Esophagus muscularis mucosa (tissue), 4 donors: ENCODE measurements at regions not wholly inside any gene's neighbourhood (a gene's known extent, or its start where the extent isn't known, plus 50 kb on each side); places are given as distances from the start of the nearest gene placed in this dataset.

Source experiments
- DNase-seq: peaks from one replicate; pipeline ENCODE4 v3.0.0-alpha.2; 2017; ENCODE audit errors: extremely low spot score
- H3K27ac ChIP-seq, 4 donors: fragments of 200-600 bp; sonication (generic); replicated peaks in 1 of 4; 1 replicate in 3 of 4; 2 replicates in 1 of 4; pipeline ENCODE4 v1.5.1; 2016 to 2019; ENCODE audit warnings: mild to moderate bottlenecking in 1 of 4
- H3K27me3 ChIP-seq, 4 donors: fragments of 200-600 bp; sonication (generic); one replicate each; pipeline versions ENCODE4 v1.5.1 to v1.6.0; 2016 to 2019
- H3K36me3 ChIP-seq, 4 donors: fragments of 200-600 bp; sonication (generic); one replicate each; pipeline ENCODE4 v1.5.1; 2016 to 2019
- H3K4me1 ChIP-seq, 4 donors: fragments of 200-600 bp; sonication (generic); one replicate each; pipeline ENCODE4 v1.5.1; 2016 to 2019
- H3K4me3 ChIP-seq, 4 donors: fragments of 200-600 bp; sonication (generic); 1 replicate in 2 of 4; 2 replicates in 2 of 4; pipeline ENCODE4 v1.5.1; 2016 to 2019; ENCODE audit warnings: mild to moderate bottlenecking in 4 of 4, moderate library complexity in 1 of 4
- H3K9me3 ChIP-seq, 4 donors: fragments of 200-600 bp; sonication (generic); 1 replicate in 3 of 4; 2 replicates in 1 of 4; pipeline ENCODE4 v1.5.1; 2016 to 2019
- CTCF ChIP-seq, 3 experiments: fragments of 200-600 bp in 2 of 3; fragments of 450-650 bp in 1 of 3; sonication (generic) in 2 of 3; IDR thresholded peaks; one replicate each; pipeline ENCODE4 v1.5.1; 2017 to 2019; ENCODE audit warnings: antibody characterized with exemption in 3 of 3, mild to moderate bottlenecking in 2 of 3, moderate library complexity in 1 of 3
- EP300 ChIP-seq: sonication (generic); formaldehyde crosslinking; IDR thresholded peaks from one replicate; pipeline ENCODE4 v1.6.1; 2017; ENCODE audit warnings: antibody characterized with exemption
- POLR2A ChIP-seq: fragments of 450-650 bp; IDR thresholded peaks from one replicate; pipeline ENCODE4 v1.6.1; 2017; ENCODE audit warnings: antibody characterized with exemption, moderate library complexity, mild to moderate bottlenecking, low read depth
- POLR2AphosphoS5 ChIP-seq, 2 donors: sonication (generic); formaldehyde crosslinking; IDR thresholded peaks; one replicate each; pipeline ENCODE4 v1.6.1; 2017; ENCODE audit warnings: antibody characterized with exemption in 2 of 2
- WGBS: methylation state at CpG from one replicate; pipeline ENCODE4 v1.1.5; 2018; 5-methylcytosine and 5-hydroxymethylcytosine counted together
- intact Hi-C: fragments of 100-400 bp; cut with DNase I; formaldehyde crosslinking; loops from one replicate; pipeline ENCODE4 v1.15.1; 2023

DNA sequence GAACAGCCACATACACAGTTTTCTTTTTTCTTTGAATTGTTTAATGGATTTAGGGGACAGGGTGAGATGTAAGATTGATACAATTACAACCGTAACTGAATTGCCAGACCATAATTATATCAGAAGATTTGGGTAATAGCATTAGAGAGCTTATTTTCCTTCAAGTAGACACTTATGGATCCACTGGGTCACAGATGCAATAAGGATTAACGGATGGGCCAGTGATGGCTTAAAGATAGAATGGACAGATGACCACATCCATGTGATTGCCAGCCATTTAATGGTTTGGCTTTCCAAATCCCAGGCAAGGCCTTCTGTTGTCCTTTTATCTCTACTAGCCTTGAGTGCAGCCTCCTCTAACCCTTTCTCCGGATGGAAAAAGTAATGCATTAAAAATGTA is 94.7 kb upstream of the NUDT12 start:
- no peak for TF ChIP-seq POLR2A
- 91% methylated on average over 3 of the region's 3 CpGs for WGBS
- H3K9me3 ChIP-seq, result no peaks in the 10 kb centered on the region
- intact Hi-C loops, result no loop called here
- H3K36me3 ChIP-seq, result no peaks in the 10 kb centered on the region
- no peak for DNase-seq
- no peak overlapping the region for H3K4me3 ChIP-seq
- H3K27me3 ChIP-seq, result no peaks in the 10 kb centered on the region
- H3K27ac ChIP-seq, result no peak overlapping the region
- H3K4me1 ChIP-seq, result no peaks in the 10 kb centered on the region

GRCh38 chr5:103648086-103648485 is 85.5 kb upstream of the NUDT12 start:
- Histone ChIP-seq H3K9me3 (no peaks in the 10 kb centered on the region), H3K27ac (no peak overlapping the region), H3K36me3 (no peaks in the 10 kb centered on the region), H3K4me3 (no peak overlapping the region), H3K27me3 (no peaks in the 10 kb centered on the region), H3K4me1 (no peaks in the 10 kb centered on the region)
- no peak for DNase-seq
- TF ChIP-seq EP300 (no peak), POLR2A (no peak), CTCF (IDR thresholded peaks at IDR 0.05) (no peak), POLR2AphosphoS5 (IDR thresholded peaks at IDR 0.05) (no peak)
- WGBS, result 89% methylated on average over 2 of the region's 2 CpGs
- intact Hi-C loops, result no loop called here

DNA sequence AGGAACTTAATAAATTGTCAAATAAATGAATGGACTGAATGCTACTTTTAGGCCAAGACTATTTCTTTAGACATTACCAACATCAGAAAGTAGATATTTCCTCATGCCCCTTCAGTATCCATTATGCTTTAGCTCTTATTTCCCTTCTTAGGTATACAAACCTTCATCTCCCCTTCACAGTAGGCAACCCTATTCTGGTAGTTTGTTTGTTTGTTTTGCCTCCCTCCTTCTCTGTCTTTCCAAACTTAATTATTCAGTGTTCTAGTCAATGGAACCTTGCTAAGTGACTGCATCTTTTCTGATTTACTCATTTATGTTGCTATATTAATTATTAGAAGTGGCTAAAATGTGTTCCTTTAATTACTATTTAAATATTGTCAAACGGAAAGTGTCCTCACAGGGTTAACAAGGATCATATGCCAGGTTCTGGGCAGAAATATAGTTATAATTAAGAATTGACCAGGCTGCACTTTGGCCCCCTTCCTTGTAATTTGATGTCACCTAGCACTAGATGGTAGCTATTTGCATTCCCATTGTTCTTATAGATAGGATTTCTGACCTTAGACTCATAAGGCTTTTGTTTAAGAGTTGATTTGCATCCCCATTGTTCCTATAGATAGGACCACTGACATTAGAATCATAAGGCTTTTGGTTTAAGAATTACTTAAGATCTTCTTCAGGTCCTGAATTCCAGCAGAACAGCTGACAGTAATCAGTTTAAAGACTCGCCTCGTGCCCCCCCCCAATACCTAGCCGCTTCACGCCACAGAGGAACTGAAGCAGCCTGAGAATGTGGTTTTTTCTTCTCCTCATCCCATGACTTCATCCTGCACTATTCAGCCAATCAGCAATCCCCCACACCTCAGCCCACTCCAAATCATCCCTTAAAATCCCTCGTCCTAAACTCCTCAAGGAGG is 84.4 kb upstream of the NUDT12 start:
- Histone ChIP-seq H3K27me3 (no peaks in the 10 kb centered on the region), H3K9me3 (no peaks in the 10 kb centered on the region), H3K27ac (no peak overlapping the region), H3K4me1 (no peaks in the 10 kb centered on the region), H3K4me3 (no peak overlapping the region), H3K36me3 (no peaks in the 10 kb centered on the region)
- intact Hi-C loops, result no loop called here
- WGBS, result 81% methylated on average over 6 of the region's 6 CpGs
- no peak for DNase-seq
- TF ChIP-seq POLR2AphosphoS5 (IDR thresholded peaks at IDR 0.05), result no peak
- no peak for TF ChIP-seq POLR2A
- no peak for TF ChIP-seq EP300
- TF ChIP-seq CTCF (IDR thresholded peaks at IDR 0.05), result no peak

DNA sequence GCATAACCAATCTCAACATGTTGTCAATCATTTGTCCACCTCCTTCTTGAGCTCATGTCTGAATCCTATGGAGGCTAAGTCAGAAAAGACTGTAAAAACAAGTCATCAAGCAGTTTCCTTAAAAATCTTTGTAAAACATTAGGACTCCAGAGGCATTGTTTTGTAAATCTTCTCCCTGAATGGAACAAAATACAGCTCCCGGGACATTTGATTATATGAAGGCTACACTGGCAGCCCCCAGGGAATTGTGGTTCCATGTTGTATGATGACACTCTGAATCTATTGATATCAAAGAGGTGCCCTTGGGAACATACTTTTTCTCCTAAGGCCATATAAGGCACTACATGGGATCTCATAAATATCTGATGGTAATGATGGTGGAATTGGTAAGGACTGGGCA is 83.2 kb upstream of the NUDT12 start:
- Histone ChIP-seq H3K27ac (no peak overlapping the region), H3K27me3 (no peaks in the 10 kb centered on the region), H3K4me3 (no peak overlapping the region), H3K4me1 (no peaks in the 10 kb centered on the region), H3K9me3 (no peaks in the 10 kb centered on the region), H3K36me3 (no peaks in the 10 kb centered on the region)
- DNase-seq, result no peak
- intact Hi-C loops, result no loop called here
- WGBS, result 86% methylated on average over 1 of the region's 1 CpG
- TF ChIP-seq POLR2AphosphoS5 (IDR thresholded peaks at IDR 0.05) (no peak), CTCF (IDR thresholded peaks at IDR 0.05) (no peak), POLR2A (no peak), EP300 (no peak)

DNA sequence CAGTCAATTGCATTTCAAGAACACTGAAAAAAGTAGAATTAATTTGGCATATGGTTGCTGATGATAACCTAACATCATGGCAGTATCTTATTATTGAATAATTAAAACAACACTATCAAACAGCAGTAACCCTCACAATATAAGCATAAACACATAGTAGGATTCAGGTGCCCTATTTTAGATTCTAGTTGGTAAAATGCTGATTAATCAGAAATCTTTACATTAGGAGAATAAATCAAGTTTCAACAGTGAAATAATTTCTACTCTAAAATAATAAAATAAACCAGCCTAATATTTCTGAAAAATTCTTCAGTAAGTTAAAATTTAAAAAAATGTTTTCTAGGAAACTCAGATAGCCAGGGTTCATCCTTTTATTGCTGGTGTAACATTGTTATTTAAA is 76.4 kb upstream of the NUDT12 start:
- intact Hi-C loops, result no loop called here
- no peaks in the 10 kb centered on the region for H3K36me3 ChIP-seq
- H3K4me1 ChIP-seq, result no peaks in the 10 kb centered on the region
- H3K9me3 ChIP-seq, result no peaks in the 10 kb centered on the region
- H3K27ac ChIP-seq, result no peak overlapping the region
- DNase-seq, result no peak
- H3K27me3 ChIP-seq, result no peaks in the 10 kb centered on the region
- no peak for TF ChIP-seq CTCF (IDR thresholded peaks at IDR 0.05)
- TF ChIP-seq EP300, result no peak
- no peak for TF ChIP-seq POLR2A
- no peak for TF ChIP-seq POLR2AphosphoS5 (IDR thresholded peaks at IDR 0.05)
- H3K4me3 ChIP-seq, result no peak overlapping the region
